H1 (cell line): ENCODE measurements at regions not wholly inside any gene's neighbourhood (a gene's known extent, or its start where the extent isn't known, plus 50 kb on each side); places are given as distances from the start of the nearest gene placed in this dataset.

Source experiments
- CTCF ChIA-PET: fragments of 300-600 bp; sonication (Branson Sonifier 250); formaldehyde crosslinking; loops from one replicate; lab custom pipeline; 2021; ENCODE audit not compliant: partially characterized antibody; lab: Charles Lee
- POLR2A ChIA-PET: fragments of 300-600 bp; sonication (Branson Sonifier 250); formaldehyde crosslinking; loops from one replicate; lab custom pipeline; 2021; ENCODE audit warnings: inconsistent platforms; ENCODE audit not compliant: partially characterized antibody; lab: Charles Lee
- DNase-seq, 2 experiments: peaks; one replicate each; pipeline versions ENCODE4 v3.0.0 to v3.0.0-alpha.2; 2010 to 2022; ENCODE audit warnings: low spot score in 2 of 2, low read depth in 1 of 2, mixed read lengths in 1 of 2
- FAIRE-seq: peaks from 2 replicates; lab custom pipeline; 2011; peaks lifted over from hg19 to GRCh38; lab: Jason Lieb, UNC
- H2AFZ ChIP-seq: 2 replicates; pipeline ENCODE4 v1.8.1; 2012; ENCODE audit warnings: low read length, inconsistent platforms
- H2AK5ac ChIP-seq: 2 replicates; pipeline ENCODE4 v1.6.1; 2013; ENCODE audit warnings: low read depth, low read length
- H2BK120ac ChIP-seq: replicated peaks from 2 replicates; pipeline ENCODE3; 2013; ENCODE audit warnings: low read depth, low read length, inconsistent platforms
- H2BK12ac ChIP-seq: 2 replicates; pipeline ENCODE4 v1.6.1; 2013; ENCODE audit warnings: low read depth, low read length
- H2BK15ac ChIP-seq: 2 replicates; pipeline ENCODE4 v1.6.1; 2013; ENCODE audit warnings: low read length
- H2BK20ac ChIP-seq: 2 replicates; pipeline ENCODE4 v1.6.1; 2013; ENCODE audit warnings: low read length
- H2BK5ac ChIP-seq: 2 replicates; pipeline ENCODE4 v1.6.1; 2013; ENCODE audit warnings: low read depth, low read length
- H3K14ac ChIP-seq: 2 replicates; pipeline ENCODE4 v1.6.1; 2013; ENCODE audit warnings: inconsistent platforms; ENCODE audit not compliant: insufficient read length
- H3K18ac ChIP-seq: 2 replicates; pipeline ENCODE4 v1.6.1; 2013; ENCODE audit warnings: low read length; ENCODE audit errors: extremely low read depth
- H3K23ac ChIP-seq: 2 replicates; pipeline ENCODE4 v1.6.1; 2013; ENCODE audit warnings: inconsistent platforms; ENCODE audit not compliant: insufficient read length
- H3K23me2 ChIP-seq: 2 replicates; pipeline ENCODE4 v1.6.1; 2013; ENCODE audit warnings: low read depth, low read length
- H3K27ac ChIP-seq: 2 replicates; pipeline ENCODE4 v1.6.1; 2011; ENCODE audit warnings: low read depth, low read length, inconsistent platforms
- H3K27me3 ChIP-seq, 4 experiments: replicated peaks in 1 of 4; 1 replicate in 1 of 4; 2 replicates in 3 of 4; pipeline versions ENCODE4 v1.6.1 to v1.8.1; 2011 to 2013; ENCODE audit warnings: low read length in 3 of 4, mild to moderate bottlenecking in 3 of 4, inconsistent platforms in 2 of 4, mixed read lengths in 2 of 4, moderate library complexity in 1 of 4; ENCODE audit not compliant: control insufficient read depth in 3 of 4, insufficient read depth in 3 of 4; ENCODE audit errors: extremely low read depth in 1 of 4
- H3K36me3 ChIP-seq, 4 experiments: 2 replicates each; pipeline versions ENCODE4 v1.6.1 to v1.8.1; 2011 to 2013; ENCODE audit warnings: mild to moderate bottlenecking in 4 of 4, low read length in 3 of 4, moderate library complexity in 2 of 4, control low read depth in 1 of 4, inconsistent platforms in 1 of 4; ENCODE audit not compliant: insufficient read depth in 4 of 4, control insufficient read depth in 2 of 4
- H3K4ac ChIP-seq: replicated peaks from 2 replicates; pipeline ENCODE3; 2013; ENCODE audit warnings: low read length, low read depth, mixed read lengths, inconsistent platforms; ENCODE audit not compliant: insufficient read length
- H3K4me1 ChIP-seq, 4 experiments: replicated peaks in 1 of 4; 1 replicate in 1 of 4; 2 replicates in 3 of 4; pipeline versions ENCODE4 v1.6.1 to v1.8.1; 2011 to 2013; ENCODE audit warnings: low read length in 3 of 4, inconsistent platforms in 2 of 4, mixed read lengths in 1 of 4; ENCODE audit not compliant: insufficient read depth in 4 of 4, control insufficient read depth in 3 of 4
- H3K4me2 ChIP-seq, 2 experiments: 2 replicates each; pipeline versions ENCODE4 v1.6.1 to v1.8.1; 2011 to 2013; ENCODE audit warnings: low read depth in 2 of 2, low read length in 2 of 2, control low read depth in 1 of 2, inconsistent platforms in 1 of 2, mild to moderate bottlenecking in 1 of 2; ENCODE audit not compliant: insufficient read depth in 1 of 2
- H3K4me3 ChIP-seq, 4 experiments: fragments of 200-600, 300-600 bp in 1 of 4; sonication (generic), shearing (Covaris generic), sonication (Bioruptor Twin) in 1 of 4; 2 replicates each; pipeline versions ENCODE4 v1.5.1 to v1.8.1; 2011 to 2016; ENCODE audit warnings: low read length in 4 of 4, low read depth in 3 of 4, control low read depth in 2 of 4, inconsistent platforms in 2 of 4, mild to moderate bottlenecking in 2 of 4, mixed read lengths in 1 of 4, moderate library complexity in 1 of 4; ENCODE audit not compliant: insufficient read depth in 2 of 4; ENCODE audit errors: extremely low read depth in 1 of 4
- H3K56ac ChIP-seq: replicated peaks from 2 replicates; pipeline ENCODE3; 2013; ENCODE audit warnings: low read depth, mild to moderate bottlenecking, mixed read lengths, low read length, inconsistent platforms; ENCODE audit not compliant: insufficient read length
- H3K79me1 ChIP-seq: 2 replicates; pipeline ENCODE4 v1.6.1; 2013; ENCODE audit warnings: low read depth, low read length, control low read depth
- H3K79me2 ChIP-seq, 2 experiments: 2 replicates each; pipeline versions ENCODE4 v1.6.1 to v1.8.1; 2012 to 2013; ENCODE audit warnings: low read length in 2 of 2, mild to moderate bottlenecking in 2 of 2, inconsistent platforms in 1 of 2; ENCODE audit not compliant: insufficient read depth in 2 of 2, control insufficient read depth in 1 of 2
- H3K9ac ChIP-seq, 4 experiments: replicated peaks in 1 of 4; 1 replicate in 1 of 4; 2 replicates in 3 of 4; pipeline versions ENCODE4 v1.6.1 to v1.8.1; 2011 to 2013; ENCODE audit warnings: low read depth in 3 of 4, low read length in 3 of 4, control low read depth in 2 of 4, mild to moderate bottlenecking in 2 of 4, moderate library complexity in 2 of 4, inconsistent platforms in 1 of 4; ENCODE audit errors: extremely low read depth in 1 of 4
- H3K9me3 ChIP-seq, 2 experiments: 2 replicates each; pipeline versions ENCODE4 v1.6.1 to v1.8.1; 2012 to 2013; ENCODE audit warnings: mild to moderate bottlenecking in 2 of 2, moderate library complexity in 2 of 2, control low read depth in 1 of 2, inconsistent platforms in 1 of 2, low read depth in 1 of 2, low read length in 1 of 2, mixed read lengths in 1 of 2; ENCODE audit not compliant: insufficient read depth in 2 of 2
- H4K20me1 ChIP-seq, 2 experiments: replicated peaks in 1 of 2; 2 replicates each; pipeline versions ENCODE3 to v1.8.1; 2011 to 2013; ENCODE audit warnings: inconsistent platforms in 2 of 2, low read length in 2 of 2, mild to moderate bottlenecking in 1 of 2; ENCODE audit not compliant: insufficient read depth in 2 of 2, control insufficient read depth in 1 of 2
- H4K5ac ChIP-seq: 2 replicates; pipeline ENCODE4 v1.6.1; 2013; ENCODE audit warnings: low read length, low read depth, mixed read lengths, inconsistent platforms; ENCODE audit not compliant: insufficient read length
- H4K8ac ChIP-seq: 2 replicates; pipeline ENCODE4 v1.8.0; 2013; ENCODE audit warnings: mild to moderate bottlenecking, moderate library complexity, low read length, inconsistent platforms; ENCODE audit not compliant: insufficient read depth; ENCODE audit errors: extremely low read depth
- H4K91ac ChIP-seq: replicated peaks from 2 replicates; pipeline ENCODE3; 2013; ENCODE audit warnings: low read length, mixed read lengths, inconsistent platforms; ENCODE audit not compliant: insufficient read length
- BACH1 ChIP-seq: IDR thresholded peaks from 2 replicates; pipeline ENCODE4 v1.6.1; 2012; ENCODE audit warnings: low read length, improper control_type of control experiment
- BCL11A ChIP-seq, 2 experiments: IDR thresholded peaks; one replicate each; pipeline ENCODE4 v1.6.1; 2011; ENCODE audit warnings: low read depth in 2 of 2, low read length in 2 of 2, mild to moderate bottlenecking in 2 of 2
- CEBPB ChIP-seq: IDR thresholded peaks from 2 replicates; pipeline ENCODE4 v1.6.1; 2012; ENCODE audit warnings: low read depth, low read length
- CREB1 ChIP-seq: IDR thresholded peaks from 2 replicates; pipeline ENCODE4 v1.6.1; 2012; ENCODE audit warnings: inconsistent platforms
- EP300 ChIP-seq, 2 experiments: IDR thresholded peaks; 1 replicate in 1 of 2; 2 replicates in 1 of 2; pipeline ENCODE4 v1.6.1; 2011 to 2012; ENCODE audit warnings: low read depth in 2 of 2, low read length in 2 of 2, mild to moderate bottlenecking in 2 of 2, borderline replicate concordance in 1 of 2, inconsistent platforms in 1 of 2, moderate library complexity in 1 of 2
- KDM4A ChIP-seq: IDR thresholded peaks from one replicate; pipeline ENCODE4 v1.7.1; 2012; ENCODE audit warnings: low read depth, mild to moderate bottlenecking, moderate library complexity, low read length, inconsistent platforms; ENCODE audit not compliant: severe bottlenecking
- RNF2 ChIP-seq: fragments of 200-900, 300-1000 bp; sonication (generic); IDR thresholded peaks from 2 replicates; pipeline ENCODE4 v1.7.1; 2016; ENCODE audit warnings: borderline replicate concordance, low read depth, mild to moderate bottlenecking, antibody characterized with exemption, low read length; ENCODE audit not compliant: poor library complexity, severe bottlenecking; ENCODE audit errors: missing control alignments
- RXRA ChIP-seq: IDR thresholded peaks from 2 replicates; pipeline ENCODE4 v1.6.1; 2011; ENCODE audit warnings: low read depth, mild to moderate bottlenecking, low read length, moderate library complexity; ENCODE audit not compliant: insufficient read depth
- SIRT6 ChIP-seq: IDR thresholded peaks from one replicate; pipeline ENCODE4 v1.7.1; 2012; ENCODE audit warnings: low read length, inconsistent platforms
- SIX5 ChIP-seq: IDR thresholded peaks from 2 replicates; pipeline ENCODE4 v1.6.1; 2011; ENCODE audit warnings: mild to moderate bottlenecking, low read depth, low read length
- TBP ChIP-seq: IDR thresholded peaks from 2 replicates; pipeline ENCODE4 v1.6.1; 2011; ENCODE audit warnings: low read depth, low read length, improper control_type of control experiment

- no peak overlapping the region for H2AFZ ChIP-seq
- no peak for FAIRE-seq
- no peaks in the 10 kb centered on the region for H3K4me1 ChIP-seq
- no peak overlapping the region for H2BK12ac ChIP-seq
- no peak overlapping the region for H2BK20ac ChIP-seq
- no peak for TF ChIP-seq KDM4A
- no peak for TF ChIP-seq BACH1
- TF ChIP-seq CEBPB = no peak
- TF ChIP-seq RXRA = no peak
- TF ChIP-seq RNF2 = no peak
- no peak for TF ChIP-seq TBP
- no peak for TF ChIP-seq BCL11A (IDR thresholded peaks at IDR 0.05; ENCODE audit: low read depth in 2 of 2, low read length in 2 of 2)
- no peak for TF ChIP-seq SIX5
- TF ChIP-seq CREB1 = no peak
- TF ChIP-seq SIRT6 = no peak
- no peak for TF ChIP-seq EP300 (IDR thresholded peaks at IDR 0.05; ENCODE audit: borderline replicate concordance in 1 of 2, low read depth in 2 of 2, low read length in 2 of 2)
- no peak overlapping the region for H2AK5ac ChIP-seq
- no peak overlapping the region for H2BK120ac ChIP-seq
- H3K9me3 ChIP-seq = no peaks in the 10 kb centered on the region
- no peak overlapping the region for H3K23ac ChIP-seq
- no peak overlapping the region for H3K14ac ChIP-seq
- no peaks in the 10 kb centered on the region for H4K20me1 ChIP-seq
- H3K9ac ChIP-seq = no peak overlapping the region
- no peak overlapping the region for H3K4me3 ChIP-seq
- no peak overlapping the region for H4K8ac ChIP-seq
- H3K56ac ChIP-seq = no peak overlapping the region
- POLR2A ChIA-PET = no interaction called here
- H2BK5ac ChIP-seq = no peak overlapping the region
- H4K5ac ChIP-seq = no peak overlapping the region
- H2BK15ac ChIP-seq = no peak overlapping the region
- H4K91ac ChIP-seq = no peak overlapping the region
- no peak for DNase-seq
- CTCF ChIA-PET = interaction anchor here (1.2 kb wide), 1 partner anchor 34 kb away, joined by 3 read pairs; no protein-coding TSS in a partner anchor
- no peaks in the 10 kb centered on the region for H3K79me1 ChIP-seq
- no peaks in the 10 kb centered on the region for H3K36me3 ChIP-seq
- no peak overlapping the region for H3K18ac ChIP-seq
- H3K27ac ChIP-seq = no peak overlapping the region
- no peak overlapping the region for H3K4ac ChIP-seq
- H3K4me2 ChIP-seq = no peak overlapping the region
- H3K23me2 ChIP-seq = no peaks in the 10 kb centered on the region
- no peaks in the 10 kb centered on the region for H3K27me3 ChIP-seq
- no peaks in the 10 kb centered on the region for H3K79me2 ChIP-seq
Measured at GRCh38 chr12:24143928-24144327, 194.5 kb upstream of the SOX5 start.
